ENCODE measurements at regions not wholly inside any gene's neighbourhood (a gene's known extent, or its start where the extent isn't known, plus 50 kb on each side); places are given as distances from the start of the nearest gene placed in this dataset.

GRCh38 chr5:135240781-135241360 lies 158.2 kb downstream of the MACROH2A1 start:
- Histone ChIP-seq H3K9ac (no peak overlapping the region), H3K4me3 (no peak overlapping the region), H3K36me3 (ENCODE audit: low read depth) (no peaks in the 10 kb centered on the region), H3F3A (ENCODE audit: insufficient read depth) (peaks cover 27% of the 10 kb centered on the region), H4K20me1 (ENCODE audit: insufficient read depth) (no peaks in the 10 kb centered on the region), H3K4me1 (ENCODE audit: insufficient read depth) (peaks cover 35% of the 10 kb centered on the region), H3K4me2 (ENCODE audit: unreplicated experiment) (no peak overlapping the region), H3K27ac (no peak overlapping the region), H3K9me2 (ENCODE audit: insufficient read depth) (no peaks in the 10 kb centered on the region), H3K9me3 (ENCODE audit: low read depth) (no peaks in the 10 kb centered on the region), H2AFZ (no peak overlapping the region), H3K27me3 (replicated peaks; ENCODE audit: insufficient read depth) (no peaks in the 10 kb centered on the region), H3K79me2 (ENCODE audit: insufficient read depth) (no peaks in the 10 kb centered on the region)
- no peak for DNase-seq
- in situ Hi-C loops (cut with MboI), result no loop called here
- 92 to 100% methylated on average over 2 of the region's 2 CpGs for WGBS, 2 experiments (ENCODE audit: low coverage in 1 of 2, low lambda C conversion rate in 2 of 2, missing lambda C conversion rate in 2 of 2)
- TF ChIP-seq EZH2phosphoT487 (IDR thresholded peaks at IDR 0.05; ENCODE audit: insufficient read depth, low read depth), result no peak
- TF ChIP-seq EZH2 (IDR thresholded peaks at IDR 0.05; ENCODE audit: insufficient read depth, poor library complexity, severe bottlenecking), result no peak

- in situ Hi-C loops (cut with MboI), result no loop called here
- no peak for DNase-seq
- 82 to 98% methylated on average over 3 of the region's 3 CpGs for WGBS, 2 experiments (ENCODE audit: low coverage in 1 of 2, low lambda C conversion rate in 2 of 2, missing lambda C conversion rate in 2 of 2)
These were observed 158.8 kb downstream of the MACROH2A1 start for GRCh38 chr5:135240283-135240633.

DNA sequence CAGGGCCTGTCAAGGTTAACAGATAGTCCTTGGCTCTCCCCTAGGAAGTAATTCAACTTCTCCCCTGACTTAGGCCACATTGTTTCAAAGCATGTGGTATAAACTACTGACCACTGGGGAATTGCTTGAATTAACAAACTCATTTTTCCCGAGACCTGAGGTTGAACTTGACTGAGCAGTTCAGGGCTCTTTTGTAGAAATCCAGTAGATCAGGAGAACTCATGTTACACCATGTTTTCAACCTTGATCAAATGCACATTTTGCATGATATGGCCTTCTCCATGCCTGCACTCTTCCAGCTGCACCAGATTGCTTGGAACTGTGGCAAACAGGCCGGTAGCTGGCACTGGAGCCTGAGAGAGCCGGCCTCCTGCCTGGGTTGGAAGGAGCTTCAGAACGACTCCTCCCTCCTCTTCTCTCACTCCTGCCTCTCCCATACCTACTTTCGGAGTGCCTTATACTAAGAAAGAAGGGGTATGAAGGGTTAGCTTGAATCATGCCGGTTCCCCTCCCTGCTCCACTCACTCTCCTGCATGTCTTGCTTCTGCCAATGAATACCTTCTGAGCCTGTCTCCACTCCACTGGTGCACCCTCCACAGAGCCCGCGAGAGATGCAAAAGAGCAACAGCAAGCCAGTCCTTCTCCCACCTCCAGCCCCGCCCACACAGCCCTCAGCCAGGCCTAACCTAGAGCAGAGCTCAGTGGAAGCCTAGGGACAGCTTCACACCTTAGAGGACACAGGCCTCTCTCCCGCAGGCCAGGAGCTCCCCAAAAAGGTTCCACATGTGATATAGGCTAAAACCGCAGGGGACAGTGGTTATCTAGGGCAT lies 159.4 kb downstream of the MACROH2A1 start:
- DNase-seq, result no peak
- TF ChIP-seq EZH2phosphoT487 (IDR thresholded peaks at IDR 0.05; ENCODE audit: insufficient read depth, low read depth) (no peak), EZH2 (IDR thresholded peaks at IDR 0.05; ENCODE audit: insufficient read depth, poor library complexity, severe bottlenecking) (no peak)
- H3K9ac ChIP-seq, result no peak overlapping the region
- no peaks in the 10 kb centered on the region for H3K9me3 ChIP-seq (ENCODE audit: low read depth)
- H3F3A ChIP-seq (ENCODE audit: insufficient read depth), result peaks cover 19% of the 10 kb centered on the region
- H3K4me1 ChIP-seq (ENCODE audit: insufficient read depth), result peaks cover 24% of the 10 kb centered on the region
- 81 to 84% methylated on average over 11 of the region's 11 CpGs for WGBS, 2 experiments (ENCODE audit: low coverage in 1 of 2, low lambda C conversion rate in 2 of 2, missing lambda C conversion rate in 2 of 2)
- H3K4me2 ChIP-seq (ENCODE audit: unreplicated experiment), result no peak overlapping the region
- H3K79me2 ChIP-seq (ENCODE audit: insufficient read depth), result no peaks in the 10 kb centered on the region
- H4K20me1 ChIP-seq (ENCODE audit: insufficient read depth), result no peaks in the 10 kb centered on the region
- H3K27me3 ChIP-seq (replicated peaks; ENCODE audit: insufficient read depth), result no peaks in the 10 kb centered on the region
- in situ Hi-C loops (cut with MboI), result no loop called here
- H2AFZ ChIP-seq, result no peak overlapping the region
- H3K9me2 ChIP-seq (ENCODE audit: insufficient read depth), result no peaks in the 10 kb centered on the region
- H3K4me3 ChIP-seq, result no peak overlapping the region
- H3K36me3 ChIP-seq (ENCODE audit: low read depth), result no peaks in the 10 kb centered on the region
- H3K27ac ChIP-seq, result no peak overlapping the region

More at GRCh38 chr5:135240283-135240633, 158.8 kb downstream of the MACROH2A1 start:
- peaks cover 21% of the 10 kb centered on the region for H3F3A ChIP-seq (ENCODE audit: insufficient read depth)
- no peaks in the 10 kb centered on the region for H3K9me3 ChIP-seq (ENCODE audit: low read depth)
- TF ChIP-seq EZH2 (IDR thresholded peaks at IDR 0.05; ENCODE audit: insufficient read depth, poor library complexity, severe bottlenecking) (no peak), EZH2phosphoT487 (IDR thresholded peaks at IDR 0.05; ENCODE audit: insufficient read depth, low read depth) (no peak)
- no peak overlapping the region for H3K27ac ChIP-seq
- H3K4me1 ChIP-seq (ENCODE audit: insufficient read depth), result peaks cover 29% of the 10 kb centered on the region
- H3K4me2 ChIP-seq (ENCODE audit: unreplicated experiment), result no peak overlapping the region
- no peak overlapping the region for H3K9ac ChIP-seq
- H3K9me2 ChIP-seq (ENCODE audit: insufficient read depth), result no peaks in the 10 kb centered on the region
- no peaks in the 10 kb centered on the region for H3K79me2 ChIP-seq (ENCODE audit: insufficient read depth)
- no peaks in the 10 kb centered on the region for H4K20me1 ChIP-seq (ENCODE audit: insufficient read depth)
- H3K36me3 ChIP-seq (ENCODE audit: low read depth), result no peaks in the 10 kb centered on the region
- no peak overlapping the region for H2AFZ ChIP-seq
- H3K4me3 ChIP-seq, result no peak overlapping the region
- H3K27me3 ChIP-seq (replicated peaks; ENCODE audit: insufficient read depth), result no peaks in the 10 kb centered on the region

DNA sequence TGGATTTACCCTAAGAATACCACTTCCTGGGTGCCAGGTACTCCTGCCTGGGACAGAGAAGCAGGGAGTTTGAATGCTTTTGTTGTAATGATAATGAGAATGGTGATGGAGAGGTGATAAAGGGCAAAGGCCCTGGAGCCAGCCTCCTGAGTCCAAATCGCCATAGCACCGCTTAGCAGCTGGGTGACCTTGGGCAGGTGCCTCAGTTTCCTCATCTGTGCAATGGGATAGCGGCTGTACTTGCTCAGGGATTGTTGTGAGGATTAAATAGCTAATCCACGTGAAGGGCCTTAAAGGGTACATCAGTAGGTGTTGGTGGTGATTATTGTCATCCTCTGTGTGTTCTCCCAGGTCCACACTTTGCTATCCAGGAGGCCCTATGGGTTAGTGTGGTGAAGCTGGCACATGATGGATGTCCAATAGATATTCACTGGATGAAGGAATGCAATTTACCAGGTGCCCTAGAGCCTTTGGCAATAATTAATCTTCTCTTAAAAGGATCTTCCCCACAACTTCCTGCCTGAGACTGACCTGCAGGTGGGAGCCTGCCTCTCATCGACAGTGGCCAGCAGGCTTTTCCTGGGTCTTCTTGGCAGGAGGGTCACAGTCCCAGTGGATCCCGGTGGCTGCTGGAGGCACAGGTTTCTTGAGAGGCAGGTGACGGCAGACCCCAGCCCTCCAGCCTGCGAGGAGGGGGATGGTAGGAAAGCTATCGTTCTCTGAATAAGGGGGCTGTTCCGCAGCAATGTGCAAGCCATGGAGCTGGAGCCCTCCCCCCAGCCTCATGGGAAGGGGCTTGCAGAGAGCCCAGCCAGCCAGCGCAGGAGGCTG lies 160.2 kb downstream of the MACROH2A1 start:
- no peaks in the 10 kb centered on the region for H3K36me3 ChIP-seq (ENCODE audit: low read depth)
- peaks cover 24% of the 10 kb centered on the region for H3K4me1 ChIP-seq (ENCODE audit: insufficient read depth)
- no peaks in the 10 kb centered on the region for H4K20me1 ChIP-seq (ENCODE audit: insufficient read depth)
- DNase-seq, result no peak
- peaks cover 19% of the 10 kb centered on the region for H3F3A ChIP-seq (ENCODE audit: insufficient read depth)
- H3K4me2 ChIP-seq (ENCODE audit: unreplicated experiment), result no peak overlapping the region
- 90 to 92% methylated on average over 11 of the region's 11 CpGs for WGBS, 2 experiments (ENCODE audit: low coverage in 1 of 2, low lambda C conversion rate in 2 of 2, missing lambda C conversion rate in 2 of 2)
- H3K27me3 ChIP-seq (replicated peaks; ENCODE audit: insufficient read depth), result no peaks in the 10 kb centered on the region
- H3K9me3 ChIP-seq (ENCODE audit: low read depth), result no peaks in the 10 kb centered on the region
- H3K9ac ChIP-seq, result no peak overlapping the region
- in situ Hi-C loops (cut with MboI), result no loop called here
- no peaks in the 10 kb centered on the region for H3K9me2 ChIP-seq (ENCODE audit: insufficient read depth)
- no peaks in the 10 kb centered on the region for H3K79me2 ChIP-seq (ENCODE audit: insufficient read depth)
- H3K27ac ChIP-seq, result no peak overlapping the region
- no peak overlapping the region for H3K4me3 ChIP-seq
- H2AFZ ChIP-seq, result no peak overlapping the region
- TF ChIP-seq EZH2phosphoT487 (IDR thresholded peaks at IDR 0.05; ENCODE audit: insufficient read depth, low read depth) (no peak), EZH2 (IDR thresholded peaks at IDR 0.05; ENCODE audit: insufficient read depth, poor library complexity, severe bottlenecking) (no peak)
